Fibroblast of lung (primary cell): ENCODE measurements at regions not wholly inside any gene's neighbourhood (a gene's known extent, or its start where the extent isn't known, plus 50 kb on each side); places are given as distances from the start of the nearest gene placed in this dataset.
"Not testable (repeated sequence)": the region's sequence is repeated elsewhere in the genome, so short reads cannot be mapped to it uniquely, and the experiment has no call there.

Experiments
- CTCF ChIP-seq, 2 donors: IDR thresholded peaks in 1 of 2; conservative IDR thresholded peaks in 1 of 2; 1 replicate in 1 of 2; 2 replicates in 1 of 2; pipeline ENCODE4 v1.5.1; 2011 to 2012; ENCODE audit warnings: low read length in 2 of 2, control low read depth in 1 of 2, inconsistent platforms in 1 of 2, low read depth in 1 of 2, mild to moderate bottlenecking in 1 of 2
- EZH2 ChIP-seq: IDR thresholded peaks from 2 replicates; pipeline ENCODE4 v1.5.1; 2012; ENCODE audit warnings: low read length, control low read depth, mild to moderate bottlenecking; ENCODE audit errors: missing control alignments

- TF ChIP-seq CTCF (conservative IDR thresholded peaks at IDR 0.05 in 1 of 2, IDR thresholded peaks at IDR 0.05 in 1 of 2; ENCODE audit: low read depth in 1 of 2, low read length in 2 of 2); EZH2: not testable (repeated sequence)
Observed at GRCh38 chr7:150156015-150156414, 167.1 kb upstream of the LRRC61 start.
